GM23248 (cell line): ENCODE measurements at regions not wholly inside any gene's neighbourhood (a gene's known extent, or its start where the extent isn't known, plus 50 kb on each side); places are given as distances from the start of the nearest gene placed in this dataset.

Experiments used
- DNase-seq: peaks from one replicate; pipeline ENCODE4 v3.0.0-alpha.2; 2015
- H2AFZ ChIP-seq: fragments of 200-600 bp; sonication (generic); 2 replicates; pipeline ENCODE4 v1.6.1; 2016; ENCODE audit warnings: antibody characterized with exemption
- H3F3A ChIP-seq: fragments of 200-600 bp; sonication (generic); 2 replicates; pipeline ENCODE4 v1.6.1; 2016; ENCODE audit warnings: mild to moderate bottlenecking, antibody characterized with exemption, mixed run types; ENCODE audit not compliant: insufficient read depth
- H3K27ac ChIP-seq: fragments of 200-600 bp; sonication (generic); 2 replicates; pipeline ENCODE4 v1.5.1; 2016; ENCODE audit warnings: mild to moderate bottlenecking
- H3K27me3 ChIP-seq: fragments of 200-600 bp; sonication (generic); replicated peaks from 2 replicates; pipeline ENCODE4 v1.6.1; 2016; ENCODE audit warnings: mild to moderate bottlenecking; ENCODE audit not compliant: insufficient read depth
- H3K36me3 ChIP-seq: fragments of 200-600 bp; sonication (generic); 2 replicates; pipeline ENCODE4 v1.6.1; 2016; ENCODE audit warnings: low read depth, mild to moderate bottlenecking
- H3K4me1 ChIP-seq: fragments of 200-600 bp; sonication (generic); 2 replicates; pipeline ENCODE4 v1.6.1; 2016; ENCODE audit warnings: mild to moderate bottlenecking; ENCODE audit not compliant: insufficient read depth
- H3K4me2 ChIP-seq: fragments of 200-600 bp; sonication (generic); one replicate; pipeline ENCODE4 v1.6.1; 2016; ENCODE audit warnings: mild to moderate bottlenecking; ENCODE audit not compliant: unreplicated experiment
- H3K4me3 ChIP-seq: fragments of 200-600 bp; sonication (generic); 2 replicates; pipeline ENCODE4 v1.5.1; 2016; ENCODE audit warnings: mild to moderate bottlenecking
- H3K79me2 ChIP-seq: fragments of 200-600 bp; sonication (generic); 2 replicates; pipeline ENCODE4 v1.6.1; 2016; ENCODE audit warnings: mild to moderate bottlenecking; ENCODE audit not compliant: insufficient read depth
- H3K9ac ChIP-seq: fragments of 200-600 bp; sonication (generic); 2 replicates; pipeline ENCODE4 v1.6.1; 2016; ENCODE audit warnings: mild to moderate bottlenecking
- H3K9me2 ChIP-seq: fragments of 200-600 bp; sonication (generic); 2 replicates; pipeline ENCODE4 v1.6.1; 2016; ENCODE audit warnings: mixed run types, mild to moderate bottlenecking, moderate library complexity; ENCODE audit not compliant: insufficient read depth
- H3K9me3 ChIP-seq: fragments of 200-600 bp; sonication (generic); one replicate; pipeline ENCODE4 v1.6.1; 2017; ENCODE audit warnings: low read depth
- H4K20me1 ChIP-seq: fragments of 200-600 bp; sonication (generic); 2 replicates; pipeline ENCODE4 v1.6.0; 2016; ENCODE audit not compliant: insufficient read depth
- EZH2 ChIP-seq: fragments of 200-600 bp; sonication (generic); IDR thresholded peaks from 2 replicates; pipeline ENCODE4 v1.6.1; 2018; ENCODE audit warnings: antibody characterized with exemption, mild to moderate bottlenecking; ENCODE audit not compliant: insufficient read depth, poor library complexity, severe bottlenecking
- EZH2phosphoT487 ChIP-seq: fragments of 200-600 bp; sonication (generic); IDR thresholded peaks from 2 replicates; pipeline ENCODE4 v1.6.1; 2018; ENCODE audit warnings: antibody characterized with exemption, moderate library complexity, mild to moderate bottlenecking, low read depth; ENCODE audit not compliant: insufficient read depth
- WGBS, 2 experiments: methylation state at CpG; one replicate each; pipeline ENCODE4 v1.1.6; 2015 to 2017; ENCODE audit warnings: low lambda C conversion rate in 2 of 2, low coverage in 1 of 2; ENCODE audit errors: missing lambda C conversion rate in 2 of 2; 5-methylcytosine and 5-hydroxymethylcytosine counted together
- in situ Hi-C: fragments of 300-500 bp; cut with MboI; formaldehyde crosslinking; loops from 2 replicates; pipeline ENCODE4 v1.15.0; 2020

DNA sequence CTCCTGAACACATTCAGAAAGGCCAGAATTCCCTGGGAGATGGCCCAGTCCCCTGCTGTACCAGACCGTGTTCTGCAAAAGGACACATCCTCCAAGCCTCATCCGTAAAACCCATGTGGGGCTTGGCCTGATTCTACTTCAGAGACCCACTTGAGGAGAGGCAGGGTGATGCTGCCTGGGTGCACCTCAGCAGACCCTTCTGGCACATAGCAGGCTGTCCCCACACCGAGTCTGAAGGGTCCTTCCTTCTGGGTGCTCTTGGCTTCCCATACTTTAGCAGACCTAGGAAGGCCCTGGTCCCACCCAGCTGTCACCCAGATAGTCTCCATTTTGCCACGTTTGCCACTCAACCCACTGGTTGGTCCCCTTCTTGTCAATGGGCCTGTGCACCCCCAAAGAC, 270.1 kb upstream of the AGTR2 start:
- in situ Hi-C loops, result no loop called here

DNA sequence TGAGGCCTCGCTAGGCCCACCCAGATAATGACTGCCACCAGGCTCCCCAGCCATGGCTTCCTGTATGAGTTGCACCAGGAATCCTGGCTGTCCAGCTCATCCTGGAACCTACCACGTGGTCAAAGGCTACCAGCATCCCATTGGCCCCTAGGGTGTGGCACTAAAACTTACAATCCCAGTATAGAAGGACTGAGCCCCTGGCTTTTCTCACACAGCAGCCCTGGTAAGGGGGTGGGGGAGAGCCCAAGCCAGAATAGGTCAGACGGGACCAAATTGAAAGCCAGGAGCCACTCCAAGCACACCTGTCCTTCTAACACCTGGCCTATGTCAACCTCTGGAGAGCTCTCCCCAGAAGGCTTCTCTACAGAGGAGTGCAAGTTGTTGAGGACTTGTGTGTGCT, 269.3 kb upstream of the AGTR2 start:
- in situ Hi-C loops, result no loop called here

More for the DNA sequence above, 270.1 kb upstream of the AGTR2 start:
- Histone ChIP-seq H3K4me1 (no peaks in the 10 kb centered on the region), H3K9me3 (no peaks in the 10 kb centered on the region), H2AFZ (no peak overlapping the region), H4K20me1 (no peaks in the 10 kb centered on the region), H3K9me2 (no peaks in the 10 kb centered on the region), H3K36me3 (no peaks in the 10 kb centered on the region), H3K4me2 (no peak overlapping the region), H3F3A (no peaks in the 10 kb centered on the region), H3K27ac (no peak overlapping the region), H3K27me3 (no peaks in the 10 kb centered on the region), H3K4me3 (no peak overlapping the region), H3K9ac (no peak overlapping the region), H3K79me2 (no peaks in the 10 kb centered on the region)
- no peak for DNase-seq
- WGBS, 2 experiments, result 65 to 80% methylated on average over 4 of the region's 4 CpGs
- TF ChIP-seq EZH2phosphoT487, result no peak

GRCh38 chrX:115902995-115903394, 267.5 kb upstream of the AGTR2 start:
- no peaks in the 10 kb centered on the region for H3K9me3 ChIP-seq
- H3K4me1 ChIP-seq, result no peaks in the 10 kb centered on the region
- H3K4me3 ChIP-seq, result no peak overlapping the region
- H3K4me2 ChIP-seq, result no peak overlapping the region
- H3K9me2 ChIP-seq, result no peaks in the 10 kb centered on the region
- H4K20me1 ChIP-seq, result no peaks in the 10 kb centered on the region
- H3K79me2 ChIP-seq, result no peaks in the 10 kb centered on the region
- H3K27ac ChIP-seq, result no peak overlapping the region
- DNase-seq, result no peak
- no peak overlapping the region for H3K9ac ChIP-seq
- WGBS, 2 experiments, result 72 to 97% methylated on average over 4 to 6 of the region's 7 CpGs
- no peaks in the 10 kb centered on the region for H3F3A ChIP-seq
- no peaks in the 10 kb centered on the region for H3K36me3 ChIP-seq
- TF ChIP-seq EZH2phosphoT487 (no peak), EZH2 (no peak)
- in situ Hi-C loops, result no loop called here
- no peak overlapping the region for H2AFZ ChIP-seq
- H3K27me3 ChIP-seq, result no peaks in the 10 kb centered on the region

More for the DNA sequence above, 269.3 kb upstream of the AGTR2 start:
- no peaks in the 10 kb centered on the region for H3K36me3 ChIP-seq
- no peak overlapping the region for H3K9ac ChIP-seq
- no peak overlapping the region for H3K4me3 ChIP-seq
- H2AFZ ChIP-seq, result no peak overlapping the region
- H3F3A ChIP-seq, result no peaks in the 10 kb centered on the region
- H3K9me3 ChIP-seq, result no peaks in the 10 kb centered on the region
- H3K4me2 ChIP-seq, result no peak overlapping the region
- no peaks in the 10 kb centered on the region for H4K20me1 ChIP-seq
- no peak for TF ChIP-seq EZH2
- no peak for TF ChIP-seq EZH2phosphoT487
- H3K9me2 ChIP-seq, result no peaks in the 10 kb centered on the region
- no peaks in the 10 kb centered on the region for H3K79me2 ChIP-seq
- no peak for DNase-seq
- no peak overlapping the region for H3K27ac ChIP-seq
- H3K27me3 ChIP-seq, result no peaks in the 10 kb centered on the region
- WGBS, 2 experiments, result 100% methylated on average over 1 to 3 of the region's 3 CpGs
- H3K4me1 ChIP-seq, result no peaks in the 10 kb centered on the region

GRCh38 chrX:115906276-115906675, 264.3 kb upstream of the AGTR2 start:
- in situ Hi-C loops, result no loop called here
- Histone ChIP-seq H3K9ac (no peak overlapping the region), H3K4me3 (no peak overlapping the region), H3K4me2 (no peak overlapping the region), H3K27ac (no peak overlapping the region), H3K9me3 (no peaks in the 10 kb centered on the region), H3K4me1 (no peaks in the 10 kb centered on the region), H4K20me1 (no peaks in the 10 kb centered on the region), H3K36me3 (no peaks in the 10 kb centered on the region), H3K9me2 (no peaks in the 10 kb centered on the region), H3F3A (no peaks in the 10 kb centered on the region), H3K27me3 (no peaks in the 10 kb centered on the region), H2AFZ (no peak overlapping the region), H3K79me2 (no peaks in the 10 kb centered on the region)
- TF ChIP-seq EZH2phosphoT487 (no peak), EZH2 (no peak)
- DNase-seq, result no peak
- 88 to 100% methylated on average over 1 to 2 of the region's 2 CpGs for WGBS, 2 experiments

GRCh38 chrX:115906881-115907280, 263.7 kb upstream of the AGTR2 start:
- Histone ChIP-seq H3K4me1 (no peaks in the 10 kb centered on the region), H3F3A (no peaks in the 10 kb centered on the region), H4K20me1 (no peaks in the 10 kb centered on the region), H3K9me3 (no peaks in the 10 kb centered on the region), H3K9ac (no peak overlapping the region), H3K4me3 (no peak overlapping the region), H3K4me2 (no peak overlapping the region), H3K9me2 (no peaks in the 10 kb centered on the region), H2AFZ (no peak overlapping the region), H3K27me3 (no peaks in the 10 kb centered on the region), H3K79me2 (no peaks in the 10 kb centered on the region), H3K36me3 (no peaks in the 10 kb centered on the region), H3K27ac (no peak overlapping the region)
- DNase-seq, result no peak
- TF ChIP-seq EZH2phosphoT487, result no peak
- no peak for TF ChIP-seq EZH2
- 96 to 100% methylated on average over 3 of the region's 3 CpGs for WGBS, 2 experiments
- in situ Hi-C loops, result no loop called here
